Naive thymus-derived CD4-positive, alpha-beta T cell (primary cell): ENCODE measurements at regions not wholly inside any gene's neighbourhood (a gene's known extent, or its start where the extent isn't known, plus 50 kb on each side); places are given as distances from the start of the nearest gene placed in this dataset.
"Not testable (repeated sequence)": the region's sequence is repeated elsewhere in the genome, so short reads cannot be mapped to it uniquely, and the experiment has no call there.

Experiments used
- ATAC-seq: fragments of 150-1000 bp; cut with Tn5 transposase; 2 replicates; pipeline ENCODE4 v1.10.0; 2021; ENCODE audit warnings: mild to moderate bottlenecking, moderate library complexity
- CTCF ChIA-PET: fragments of 350-600 bp; sonication (Branson Sonifier 250); formaldehyde crosslinking; loops from one replicate; lab custom pipeline; 2021; ENCODE audit warnings: antibody characterized with exemption; lab: Charles Lee
- POLR2A ChIA-PET: fragments of 350-600 bp; sonication (Branson Sonifier 250); formaldehyde crosslinking; loops from one replicate; lab custom pipeline; 2021; ENCODE audit warnings: antibody characterized with exemption, inconsistent platforms; lab: Charles Lee
- DNase-seq, 9 donors: peaks; one replicate each; pipeline versions ENCODE4 v3.0.0 to v3.0.0-alpha.2; 2020 to 2022; ENCODE audit warnings: mixed read lengths in 1 of 9
- H3K27ac ChIP-seq: one replicate; pipeline ENCODE4 v1.7.0; 2013; ENCODE audit warnings: mild to moderate bottlenecking, low read depth, low read length, moderate library complexity
- H3K27me3 ChIP-seq, 2 donors: one replicate each; pipeline ENCODE4 v1.7.0; 2013; ENCODE audit warnings: low read length in 2 of 2, mild to moderate bottlenecking in 2 of 2, moderate library complexity in 2 of 2; ENCODE audit not compliant: control insufficient read depth in 2 of 2, insufficient read depth in 2 of 2
- H3K36me3 ChIP-seq, 3 experiments: 1 replicate in 2 of 3; 2 replicates in 1 of 3; pipeline ENCODE4 v1.7.0; 2013; ENCODE audit warnings: low read length in 3 of 3, mild to moderate bottlenecking in 3 of 3, moderate library complexity in 1 of 3; ENCODE audit not compliant: insufficient read depth in 3 of 3, control insufficient read depth in 2 of 3
- H3K4me1 ChIP-seq, 2 donors: one replicate each; pipeline ENCODE4 v1.7.0; 2013; ENCODE audit warnings: low read length in 2 of 2, mild to moderate bottlenecking in 2 of 2, moderate library complexity in 1 of 2; ENCODE audit not compliant: control insufficient read depth in 2 of 2, insufficient read depth in 2 of 2
- H3K4me3 ChIP-seq: 2 replicates; pipeline ENCODE4 v1.7.0; 2013; ENCODE audit warnings: mild to moderate bottlenecking, low read length
- H3K9me3 ChIP-seq, 3 experiments: 1 replicate in 2 of 3; 2 replicates in 1 of 3; pipeline ENCODE4 v1.7.0; 2013; ENCODE audit warnings: low read length in 3 of 3; ENCODE audit not compliant: control insufficient read depth in 2 of 3
- H3K27ac Mint-ChIP-seq, 9 donors: one replicate each; pipeline ENCODE4 v1.8.0; 2020 to 2022; ENCODE audit warnings: mixed read lengths in 9 of 9, mild to moderate bottlenecking in 8 of 9, moderate library complexity in 5 of 9, inconsistent platforms in 2 of 9
- H3K27me3 Mint-ChIP-seq, 5 donors: one replicate each; pipeline ENCODE4 v1.8.0; 2021 to 2022; ENCODE audit warnings: mixed read lengths in 5 of 5, mild to moderate bottlenecking in 1 of 5
- H3K36me3 Mint-ChIP-seq, 5 donors: one replicate each; pipeline ENCODE4 v1.8.0; 2020 to 2022; ENCODE audit warnings: mixed read lengths in 5 of 5, mild to moderate bottlenecking in 3 of 5, inconsistent platforms in 1 of 5
- H3K4me1 Mint-ChIP-seq, 7 donors: one replicate each; pipeline ENCODE4 v1.8.0; 2020 to 2022; ENCODE audit warnings: mixed read lengths in 7 of 7, mild to moderate bottlenecking in 3 of 7, inconsistent platforms in 1 of 7
- H3K4me3 Mint-ChIP-seq, 10 donors: one replicate each; pipeline ENCODE4 v1.8.0; 2020 to 2022; ENCODE audit warnings: mild to moderate bottlenecking in 10 of 10, mixed read lengths in 10 of 10, moderate library complexity in 6 of 10, inconsistent platforms in 2 of 10
- H3K9me3 Mint-ChIP-seq, 11 donors: one replicate each; pipeline ENCODE4 v1.8.0; 2020 to 2022; ENCODE audit warnings: mixed read lengths in 11 of 11, mild to moderate bottlenecking in 4 of 11, inconsistent platforms in 1 of 11, moderate library complexity in 1 of 11
- intact Hi-C, 2 donors: fragments of 100-400 bp; cut with micrococcal nuclease; formaldehyde crosslinking; loops; one replicate each; pipeline ENCODE4 v1.15.1; 2023

DNA sequence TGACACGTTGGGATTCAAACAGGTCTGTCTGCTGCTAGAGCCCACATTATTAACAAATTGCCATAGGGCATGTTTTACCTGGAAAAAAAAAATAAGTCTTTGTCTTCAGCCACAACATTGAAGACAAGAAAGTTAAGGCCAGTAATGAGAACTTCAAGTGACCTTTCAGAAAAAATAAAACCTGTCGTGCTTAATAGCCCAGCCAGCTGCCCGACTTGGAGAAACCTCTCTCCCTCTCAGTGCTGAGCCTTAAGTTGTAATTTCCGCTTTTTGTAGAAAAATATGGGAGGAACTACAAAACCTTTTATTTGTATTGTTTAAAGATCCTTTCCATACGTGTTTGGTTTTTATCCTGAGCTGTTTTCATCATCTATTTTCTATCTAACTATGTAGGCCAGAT, 454.3 kb upstream of the SLITRK6 start:
- H3K4me3 Mint-ChIP-seq, POLR2A ChIA-PET, DNase-seq: not testable (repeated sequence)

GRCh38 chr13:86255820-86256219, 456.6 kb upstream of the SLITRK6 start:
- H3K36me3 Mint-ChIP-seq, POLR2A ChIA-PET, H3K27me3 ChIP-seq, H3K4me1 Mint-ChIP-seq, H3K27ac Mint-ChIP-seq, ATAC-seq, H3K4me1 ChIP-seq, H3K9me3 Mint-ChIP-seq, H3K27ac ChIP-seq, H3K36me3 ChIP-seq, H3K9me3 ChIP-seq, H3K27me3 Mint-ChIP-seq, CTCF ChIA-PET, H3K4me3 Mint-ChIP-seq, intact Hi-C loops, H3K4me3 ChIP-seq, DNase-seq: not testable (repeated sequence)

More for the DNA sequence above, 454.3 kb upstream of the SLITRK6 start:
- H3K36me3 Mint-ChIP-seq, H3K4me1 ChIP-seq, H3K4me3 ChIP-seq, ATAC-seq, H3K36me3 ChIP-seq, H3K27me3 Mint-ChIP-seq, H3K27ac ChIP-seq, H3K27me3 ChIP-seq, H3K9me3 ChIP-seq, intact Hi-C loops, H3K27ac Mint-ChIP-seq, H3K4me1 Mint-ChIP-seq, H3K9me3 Mint-ChIP-seq, CTCF ChIA-PET: not testable (repeated sequence)

DNA sequence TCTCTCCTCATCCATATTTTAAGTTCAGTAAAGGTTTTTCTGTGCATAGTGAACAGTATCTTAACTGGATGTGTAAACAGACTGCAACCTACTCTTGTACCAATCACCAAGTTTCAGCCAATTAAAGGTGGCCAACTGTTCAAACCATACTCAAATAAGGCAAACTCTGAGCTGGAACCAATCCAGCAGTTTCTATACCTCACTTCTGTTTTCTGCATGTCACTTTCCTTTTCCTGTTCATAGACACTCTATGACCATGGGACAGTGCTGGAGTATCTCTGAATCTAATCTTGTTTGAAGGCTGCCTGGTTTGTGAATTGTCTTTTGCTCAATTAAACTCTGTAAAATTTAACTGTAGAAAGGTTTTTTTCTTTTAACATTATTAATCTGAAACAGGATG, 470.3 kb upstream of the SLITRK6 start:
- no peaks in the 10 kb centered on the region for H3K4me1 Mint-ChIP-seq
- Histone ChIP-seq H3K9me3 (no peaks in the 10 kb centered on the region), H3K4me3 (no peak overlapping the region), H3K27me3 (no peaks in the 10 kb centered on the region), H3K36me3 (no peaks in the 10 kb centered on the region), H3K27ac (no peak overlapping the region), H3K4me1 (no peaks in the 10 kb centered on the region)
- H3K36me3 Mint-ChIP-seq: no peaks in the 10 kb centered on the region
- ATAC-seq (no peak), DNase-seq (no peak)
- intact Hi-C loops: no loop called here
- ChIA-PET POLR2A (no interaction called here), CTCF (no interaction called here)
- H3K4me3 Mint-ChIP-seq: no peak overlapping the region
- no peak overlapping the region for H3K27ac Mint-ChIP-seq
- H3K9me3 Mint-ChIP-seq: peaks cover 0 to 5% (median 0%) of the 10 kb centered on the region in 11 donors
- H3K27me3 Mint-ChIP-seq: no peaks in the 10 kb centered on the region

GRCh38 chr13:86282442-86282841, 483.2 kb upstream of the SLITRK6 start:
- H3K4me1 Mint-ChIP-seq: no peaks in the 10 kb centered on the region
- Histone ChIP-seq H3K27ac (no peak overlapping the region), H3K9me3 (no peaks in the 10 kb centered on the region), H3K4me3 (no peak overlapping the region), H3K4me1 (no peaks in the 10 kb centered on the region), H3K27me3 (no peaks in the 10 kb centered on the region), H3K36me3 (no peaks in the 10 kb centered on the region)
- H3K4me3 Mint-ChIP-seq: no peak overlapping the region
- DNase-seq (no peak), ATAC-seq (no peak)
- no peaks in the 10 kb centered on the region for H3K36me3 Mint-ChIP-seq
- H3K9me3 Mint-ChIP-seq: peaks cover 0 to 16% (median 5%) of the 10 kb centered on the region in 11 donors
- no peaks in the 10 kb centered on the region for H3K27me3 Mint-ChIP-seq
- intact Hi-C loops: no loop called here
- CTCF ChIA-PET: no interaction called here
- POLR2A ChIA-PET: no interaction called here
- no peak overlapping the region for H3K27ac Mint-ChIP-seq

- intact Hi-C loops: no loop called here
- Mint-ChIP-seq H3K4me1 (no peaks in the 10 kb centered on the region), H3K4me3 (no peak overlapping the region), H3K27ac (no peak overlapping the region), H3K27me3 (no peaks in the 10 kb centered on the region), H3K9me3 (peaks cover 0 to 13% (median 5%) of the 10 kb centered on the region in 11 donors), H3K36me3 (no peaks in the 10 kb centered on the region)
- no peak overlapping the region for H3K27ac ChIP-seq
- CTCF ChIA-PET: no interaction called here
- no peaks in the 10 kb centered on the region for H3K36me3 ChIP-seq
- POLR2A ChIA-PET: no interaction called here
- no peaks in the 10 kb centered on the region for H3K9me3 ChIP-seq
- no peaks in the 10 kb centered on the region for H3K4me1 ChIP-seq
- ATAC-seq (no peak), DNase-seq (no peak)
- no peak overlapping the region for H3K4me3 ChIP-seq
- no peaks in the 10 kb centered on the region for H3K27me3 ChIP-seq
Observed at GRCh38 chr13:86283031-86283430, 483.8 kb upstream of the SLITRK6 start.

- H3K9me3 ChIP-seq: no peaks in the 10 kb centered on the region
- no peaks in the 10 kb centered on the region for H3K4me1 ChIP-seq
- no peaks in the 10 kb centered on the region for H3K27me3 ChIP-seq
- POLR2A ChIA-PET: no interaction called here
- H3K4me3 Mint-ChIP-seq: no peak overlapping the region
- H3K9me3 Mint-ChIP-seq: peaks cover 0 to 19% (median 0%) of the 10 kb centered on the region in 11 donors
- no peaks in the 10 kb centered on the region for H3K36me3 Mint-ChIP-seq
- no peaks in the 10 kb centered on the region for H3K4me1 Mint-ChIP-seq
- no peaks in the 10 kb centered on the region for H3K27me3 Mint-ChIP-seq
- H3K27ac Mint-ChIP-seq: no peak overlapping the region
- ATAC-seq: no peak
- no peak overlapping the region for H3K4me3 ChIP-seq
- intact Hi-C loops: no loop called here
- DNase-seq: no peak
- CTCF ChIA-PET: no interaction called here
- H3K36me3 ChIP-seq: no peaks in the 10 kb centered on the region
- H3K27ac ChIP-seq: no peak overlapping the region
Observed at GRCh38 chr13:86298725-86299124, 499.5 kb upstream of the SLITRK6 start.

DNA sequence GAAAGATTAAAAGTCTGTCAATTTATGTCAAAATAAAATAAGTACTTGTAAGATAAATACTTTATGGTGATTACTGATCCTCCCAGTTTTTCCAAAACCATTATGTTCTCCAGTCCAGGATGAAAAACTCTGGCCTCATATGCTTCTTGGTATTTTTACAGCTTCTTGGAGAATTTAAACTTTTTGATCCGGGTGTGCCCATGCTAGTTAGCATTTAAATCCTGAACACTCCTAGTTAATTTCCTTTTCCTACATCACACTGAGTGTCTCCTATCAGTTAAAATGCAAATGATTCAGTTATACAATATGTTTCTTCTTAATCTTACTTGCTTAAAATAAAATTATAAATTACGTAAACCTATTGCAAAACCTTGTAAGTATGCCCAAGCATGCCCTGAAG, 499.9 kb upstream of the SLITRK6 start:
- Mint-ChIP-seq H3K9me3 (peaks cover 0 to 15% (median 0%) of the 10 kb centered on the region in 11 donors), H3K36me3 (no peaks in the 10 kb centered on the region)

More for the DNA sequence above, 499.9 kb upstream of the SLITRK6 start:
- ATAC-seq (no peak), DNase-seq (no peak)
- Mint-ChIP-seq H3K4me1 (no peaks in the 10 kb centered on the region), H3K27me3 (no peaks in the 10 kb centered on the region), H3K27ac (no peak overlapping the region), H3K4me3 (no peak overlapping the region)
- no peaks in the 10 kb centered on the region for H3K9me3 ChIP-seq
- H3K27ac ChIP-seq: no peak overlapping the region
- H3K36me3 ChIP-seq: no peaks in the 10 kb centered on the region
- H3K27me3 ChIP-seq: no peaks in the 10 kb centered on the region
- no peak overlapping the region for H3K4me3 ChIP-seq
- intact Hi-C loops: no loop called here
- ChIA-PET POLR2A (no interaction called here), CTCF (no interaction called here)
- H3K4me1 ChIP-seq: no peaks in the 10 kb centered on the region
